H9 (cell line): ENCODE measurements at regions not wholly inside any gene's neighbourhood (a gene's known extent, or its start where the extent isn't known, plus 50 kb on each side); places are given as distances from the start of the nearest gene placed in this dataset.

Source experiments
- DNase-seq: peaks from one replicate; pipeline ENCODE4 v3.0.0-alpha.2; 2017
- H2AFZ ChIP-seq: one replicate; pipeline ENCODE4 v1.6.1; 2013; ENCODE audit warnings: mild to moderate bottlenecking, low read length, control low read depth, moderate library complexity
- H2AK5ac ChIP-seq: 2 replicates; pipeline ENCODE4 v1.6.1; 2013; ENCODE audit warnings: low read length, control low read depth, mixed read lengths; ENCODE audit not compliant: insufficient read length
- H2BK120ac ChIP-seq: one replicate; pipeline ENCODE4 v1.6.1; 2013; ENCODE audit warnings: low read depth, mild to moderate bottlenecking, low read length, control low read depth, inconsistent platforms; ENCODE audit not compliant: poor library complexity, severe bottlenecking
- H2BK12ac ChIP-seq: 2 replicates; pipeline ENCODE4 v1.6.1; 2013; ENCODE audit warnings: low read length, control low read depth, mixed read lengths, low read depth; ENCODE audit not compliant: insufficient read length
- H2BK15ac ChIP-seq: 2 replicates; pipeline ENCODE4 v1.6.1; 2013; ENCODE audit warnings: low read depth, low read length, control low read depth
- H2BK20ac ChIP-seq: one replicate; pipeline ENCODE4 v1.6.1; 2013; ENCODE audit warnings: low read depth, mild to moderate bottlenecking, low read length, control low read depth, inconsistent platforms; ENCODE audit not compliant: poor library complexity, severe bottlenecking
- H2BK5ac ChIP-seq: 2 replicates; pipeline ENCODE4 v1.6.1; 2013; ENCODE audit warnings: low read length, control low read depth, mixed read lengths; ENCODE audit not compliant: insufficient read length
- H3K14ac ChIP-seq: 2 replicates; pipeline ENCODE4 v1.6.1; 2013; ENCODE audit warnings: low read length, control low read depth; ENCODE audit not compliant: insufficient read depth
- H3K18ac ChIP-seq: 2 replicates; pipeline ENCODE4 v1.6.1; 2013; ENCODE audit warnings: low read depth, mild to moderate bottlenecking, mixed read lengths, low read length, control low read depth; ENCODE audit not compliant: insufficient read length
- H3K23ac ChIP-seq: 2 replicates; pipeline ENCODE4 v1.6.1; 2013; ENCODE audit warnings: low read length, control low read depth, mixed read lengths, low read depth; ENCODE audit not compliant: insufficient read length
- H3K23me2 ChIP-seq: 2 replicates; pipeline ENCODE4 v1.6.1; 2013; ENCODE audit warnings: low read depth, mild to moderate bottlenecking, mixed read lengths, low read length, control low read depth; ENCODE audit not compliant: insufficient read length, poor library complexity, severe bottlenecking
- H3K27ac ChIP-seq: 2 replicates; pipeline ENCODE4 v1.5.1; 2013; ENCODE audit warnings: low read length, control low read depth, mixed read lengths, low read depth; ENCODE audit not compliant: insufficient read length
- H3K27me3 ChIP-seq: 2 replicates; pipeline ENCODE4 v1.6.1; 2013; ENCODE audit warnings: low read length, control low read depth, inconsistent platforms; ENCODE audit not compliant: insufficient read depth
- H3K4ac ChIP-seq: 2 replicates; pipeline ENCODE4 v1.6.1; 2013; ENCODE audit warnings: low read depth, mild to moderate bottlenecking, control low read depth, inconsistent platforms, low read length, moderate library complexity
- H3K4me1 ChIP-seq: 2 replicates; pipeline ENCODE4 v1.6.1; 2013; ENCODE audit warnings: low read length, control low read depth, inconsistent platforms; ENCODE audit not compliant: insufficient read depth
- H3K4me2 ChIP-seq: 2 replicates; pipeline ENCODE4 v1.6.1; 2013; ENCODE audit warnings: low read length, control low read depth, mixed read lengths; ENCODE audit not compliant: insufficient read length, insufficient read depth
- H3K56ac ChIP-seq: 2 replicates; pipeline ENCODE4 v1.6.1; 2013; ENCODE audit warnings: low read depth, mild to moderate bottlenecking, mixed read lengths, low read length, control low read depth; ENCODE audit not compliant: insufficient read length
- H3K79me1 ChIP-seq: 2 replicates; pipeline ENCODE4 v1.6.1; 2013; ENCODE audit warnings: low read depth, mild to moderate bottlenecking, moderate library complexity, low read length, control low read depth, inconsistent platforms; ENCODE audit not compliant: insufficient read depth, poor library complexity, severe bottlenecking
- H3K79me2 ChIP-seq: 2 replicates; pipeline ENCODE4 v1.6.1; 2013; ENCODE audit warnings: low read length, control low read depth, inconsistent platforms; ENCODE audit not compliant: insufficient read depth
- H3K9ac ChIP-seq: 2 replicates; pipeline ENCODE4 v1.6.1; 2013; ENCODE audit warnings: low read length, control low read depth, mixed read lengths; ENCODE audit not compliant: insufficient read length; ENCODE audit errors: extremely low read depth
- H3K9me3 ChIP-seq: one replicate; pipeline ENCODE4 v1.6.1; 2013; ENCODE audit warnings: low read depth, low read length, inconsistent platforms; ENCODE audit not compliant: control insufficient read depth
- H3T11ph ChIP-seq: one replicate; pipeline ENCODE4 v1.6.1; 2013; ENCODE audit warnings: mild to moderate bottlenecking, low read length, control low read depth, inconsistent platforms
- H4K20me1 ChIP-seq: one replicate; pipeline ENCODE4 v1.6.1; 2013; ENCODE audit not compliant: control insufficient read depth, insufficient read length, insufficient read depth
- H4K5ac ChIP-seq: 2 replicates; pipeline ENCODE4 v1.6.1; 2013; ENCODE audit warnings: low read depth, mild to moderate bottlenecking, mixed read lengths, low read length, control low read depth; ENCODE audit not compliant: insufficient read length
- H4K8ac ChIP-seq: replicated peaks from 2 replicates; pipeline ENCODE4 v1.6.1; 2013; ENCODE audit warnings: low read length, control low read depth, mixed read lengths, low read depth; ENCODE audit not compliant: insufficient read length
- H4K91ac ChIP-seq: 2 replicates; pipeline ENCODE4 v1.6.1; 2013; ENCODE audit warnings: low read depth, mild to moderate bottlenecking, moderate library complexity, mixed read lengths, low read length, control low read depth; ENCODE audit not compliant: insufficient read length
- H3K27ac Mint-ChIP-seq, 3 experiments: 2 replicates in 2 of 3; 3 replicates in 1 of 3; pipeline ENCODE4 v1.8.0; 2020 to 2021; ENCODE audit warnings: mixed read lengths in 3 of 3, mild to moderate bottlenecking in 1 of 3, moderate library complexity in 1 of 3
- H3K27me3 Mint-ChIP-seq: 2 replicates; pipeline ENCODE4 v1.8.0; 2021; ENCODE audit warnings: low read depth, mild to moderate bottlenecking, moderate library complexity, mixed read lengths
- H3K36me3 Mint-ChIP-seq, 3 experiments: 2 replicates in 2 of 3; 3 replicates in 1 of 3; pipeline ENCODE4 v1.8.0; 2020 to 2021; ENCODE audit warnings: low read depth in 3 of 3, mixed read lengths in 3 of 3; ENCODE audit not compliant: insufficient read depth in 1 of 3
- H3K4me1 Mint-ChIP-seq, 2 experiments: 2 replicates each; pipeline ENCODE4 v1.8.0; 2020; ENCODE audit warnings: mixed read lengths in 2 of 2
- H3K4me3 Mint-ChIP-seq, 2 experiments: 2 replicates in 1 of 2; 3 replicates in 1 of 2; pipeline ENCODE4 v1.8.0; 2020 to 2021; ENCODE audit warnings: mild to moderate bottlenecking in 2 of 2, mixed read lengths in 2 of 2, moderate library complexity in 1 of 2
- H3K9me3 Mint-ChIP-seq, 2 experiments: 2 replicates in 1 of 2; 3 replicates in 1 of 2; pipeline ENCODE4 v1.8.0; 2020; ENCODE audit warnings: mild to moderate bottlenecking in 2 of 2, mixed read lengths in 2 of 2, moderate library complexity in 1 of 2
- CTCF ChIP-seq: fragments of 200-600 bp; sonication (generic); conservative IDR thresholded peaks from 3 replicates; pipeline ENCODE4 v1.8.0; 2021; ENCODE audit warnings: antibody characterized with exemption, mild to moderate bottlenecking
- WGBS: extraction: QIAGEN DNeasy Blood & Tissue Kit; methylation state at CpG from one replicate; pipeline ENCODE4 v1.1.7; 2013; ENCODE audit warnings: missing lambda C conversion rate, low lambda C conversion rate, mixed read lengths; ENCODE audit not compliant: insufficient read length; ENCODE audit errors: extremely low coverage; 5-methylcytosine and 5-hydroxymethylcytosine counted together

- Histone ChIP-seq H3K56ac (no peak overlapping the region), H3T11ph (no peak overlapping the region), H3K14ac (no peak overlapping the region), H4K5ac (no peak overlapping the region), H3K4me2 (no peak overlapping the region), H3K9me3 (no peaks in the 10 kb centered on the region), H3K79me1 (no peaks in the 10 kb centered on the region), H3K27me3 (no peaks in the 10 kb centered on the region), H3K9ac (no peak overlapping the region), H3K4me1 (no peaks in the 10 kb centered on the region), H2BK15ac (no peak overlapping the region), H3K23me2 (no peaks in the 10 kb centered on the region), H3K27ac (no peak overlapping the region), H3K79me2 (no peaks in the 10 kb centered on the region), H2BK20ac (no peak overlapping the region), H2BK5ac (no peak overlapping the region), H2AFZ (no peak overlapping the region), H3K18ac (no peak overlapping the region), H3K4ac (no peak overlapping the region), H4K91ac (no peak overlapping the region), H4K20me1 (no peaks in the 10 kb centered on the region), H2BK120ac (no peak overlapping the region), H3K23ac (no peak overlapping the region), H2AK5ac (no peak overlapping the region), H2BK12ac (no peak overlapping the region), H4K8ac (no peak overlapping the region)
- no CpG with 5 or more reads among the region's 3 CpGs for WGBS
- no peaks in the 10 kb centered on the region; a peak in 1 of 5 replicates for H3K9me3 Mint-ChIP-seq
- no peaks in the 10 kb centered on the region; a peak in 1 of 7 replicates for H3K36me3 Mint-ChIP-seq
- no peak for TF ChIP-seq CTCF
- H3K27me3 Mint-ChIP-seq: no peaks in the 10 kb centered on the region; the same call in 1 of the 2 replicates
- DNase-seq: no peak
- no peak overlapping the region for H3K27ac Mint-ChIP-seq
- H3K4me1 Mint-ChIP-seq: no peaks in the 10 kb centered on the region; a peak in 1 of 4 replicates
- H3K4me3 Mint-ChIP-seq: no peak overlapping the region
These were observed 96.4 kb upstream of the C16orf82 start for GRCh38 chr16:26970292-26970691.
